Adrenal gland (tissue), 9 donors: ENCODE measurements at regions not wholly inside any gene's neighbourhood (a gene's known extent, or its start where the extent isn't known, plus 50 kb on each side); places are given as distances from the start of the nearest gene placed in this dataset.
A peak's percentile ranks its signal among the peaks of the same experiment; 100 is the strongest.

ENCODE experiments used
- DNase-seq, 7 donors: peaks; one replicate each; pipeline ENCODE4 v3.0.0-alpha.2; 2019 to 2020
- H3K27ac ChIP-seq, 5 donors: fragments of 200-600 bp; sonication (generic) in 4 of 5; 1 replicate in 3 of 5; 2 replicates in 2 of 5; pipeline versions ENCODE4 v1.5.1 to v1.8.0; 2016 to 2020; ENCODE audit warnings: mild to moderate bottlenecking in 1 of 5
- H3K27me3 ChIP-seq: fragments of 200-600 bp; 2 replicates; pipeline ENCODE4 v1.8.0; 2021
- H3K36me3 ChIP-seq, 2 donors: fragments of 200-600 bp; replicated peaks in 1 of 2; 1 replicate in 1 of 2; 2 replicates in 1 of 2; pipeline versions ENCODE4 v1.5.1 to v1.8.0; 2018 to 2022
- H3K4me1 ChIP-seq, 2 donors: fragments of 200-600 bp; replicated peaks in 1 of 2; 1 replicate in 1 of 2; 2 replicates in 1 of 2; pipeline versions ENCODE4 v1.5.1 to v1.8.0; 2018 to 2021
- H3K4me3 ChIP-seq, 4 donors: fragments of 200-600 bp; sonication (generic) in 3 of 4; one replicate each; pipeline ENCODE4 v1.5.1; 2016 to 2018
- H3K9me3 ChIP-seq, 3 donors: fragments of 200-600 bp; sonication (generic) in 1 of 3; replicated peaks in 1 of 3; 1 replicate in 2 of 3; 2 replicates in 1 of 3; pipeline versions ENCODE4 v1.5.1 to v1.8.0; 2016 to 2021
- CTCF ChIP-seq, 6 experiments: fragments of 450-650 bp in 4 of 6; fragments of 200-600 bp in 2 of 6; sonication (generic) in 1 of 6; IDR thresholded peaks; 1 replicate in 5 of 6; 2 replicates in 1 of 6; pipeline versions ENCODE4 v1.5.1 to v1.8.0; 2016 to 2021; ENCODE audit warnings: antibody characterized with exemption in 6 of 6, mild to moderate bottlenecking in 2 of 6, moderate library complexity in 1 of 6
- POLR2A ChIP-seq, 2 donors: fragments of 450-650 bp; IDR thresholded peaks; one replicate each; pipeline ENCODE4 v1.6.1; 2017; ENCODE audit warnings: antibody characterized with exemption in 2 of 2, mild to moderate bottlenecking in 2 of 2, moderate library complexity in 1 of 2
- WGBS, 4 donors: extraction: QIAGEN DNeasy Blood & Tissue Kit in 2 of 4; methylation state at CpG; one replicate each; pipeline versions ENCODE4 v1.1.5 to v1.1.7; 2013 to 2017; 5-methylcytosine and 5-hydroxymethylcytosine counted together
- intact Hi-C, 2 donors: fragments of 100-400 bp; cut with DNase I; formaldehyde crosslinking; loops; one replicate each; pipeline versions ENCODE4 v1.14.1 to v1.15.0; 2022 to 2023
- donor health status: healthy with polysubstance abuse.
- donor health status: Bipolar disorder and iron deficiency.
- donor health status: DM: yes; HTN: yes; CAD: no.
- donor health status: DM: no; HTN: no; CAD: no.
- donor health status: DM: no; HTN: no; CAD: no.

GRCh38 chr5:4857761-4858160 lies 282.4 kb upstream of the ADAMTS16 start:
- TF ChIP-seq POLR2A (IDR thresholded peaks at IDR 0.05) (no peak), CTCF (IDR thresholded peaks at IDR 0.05) (no peak)
- WGBS, 4 donors: 84 to 93% (median 91%) methylated on average over 2 of the region's 2 CpGs
- H3K27me3 ChIP-seq: no peaks in the 10 kb centered on the region
- no peak for DNase-seq
- no peaks in the 10 kb centered on the region for H3K4me1 ChIP-seq
- H3K4me3 ChIP-seq: no peak overlapping the region
- H3K36me3 ChIP-seq: no peaks in the 10 kb centered on the region
- intact Hi-C loops: no loop called here
- H3K9me3 ChIP-seq: no peaks in the 10 kb centered on the region
- no peak overlapping the region for H3K27ac ChIP-seq

GRCh38 chr5:4859500-4860235 lies 280.5 kb upstream of the ADAMTS16 start:
- H3K36me3 ChIP-seq: no peaks in the 10 kb centered on the region
- H3K4me1 ChIP-seq: no peaks in the 10 kb centered on the region
- H3K27ac ChIP-seq: no peak overlapping the region
- no peak overlapping the region for H3K4me3 ChIP-seq
- DNase-seq: no peak
- intact Hi-C loops: no loop called here
- no peak for TF ChIP-seq POLR2A (IDR thresholded peaks at IDR 0.05)
- no peak for TF ChIP-seq CTCF (IDR thresholded peaks at IDR 0.05)
- no peaks in the 10 kb centered on the region for H3K27me3 ChIP-seq
- no peaks in the 10 kb centered on the region for H3K9me3 ChIP-seq
- 65 to 70% (median 66%) methylated on average over 2 of the region's 2 CpGs for WGBS, 4 donors

- TF ChIP-seq POLR2A (IDR thresholded peaks at IDR 0.05) (no peak), CTCF (IDR thresholded peaks at IDR 0.05) (no peak)
- Histone ChIP-seq H3K4me3 (no peak overlapping the region), H3K36me3 (no peaks in the 10 kb centered on the region), H3K27me3 (no peaks in the 10 kb centered on the region), H3K27ac (no peak overlapping the region), H3K4me1 (no peaks in the 10 kb centered on the region), H3K9me3 (no peaks in the 10 kb centered on the region)
- DNase-seq: no peak
- intact Hi-C loops: no loop called here
- WGBS, 4 donors: 63 to 73% (median 69%) methylated on average over 5 of the region's 5 CpGs
Measured at GRCh38 chr5:4860631-4861030, 279.5 kb upstream of the ADAMTS16 start.

- intact Hi-C loops: no loop called here
- Histone ChIP-seq H3K4me3 (no peak overlapping the region), H3K9me3 (no peaks in the 10 kb centered on the region), H3K27me3 (no peaks in the 10 kb centered on the region), H3K36me3 (no peaks in the 10 kb centered on the region), H3K4me1 (no peaks in the 10 kb centered on the region), H3K27ac (no peak overlapping the region)
- 4 to 11% (median 7%) methylated on average over 1 of the region's 1 CpG for WGBS, 4 donors
- no peak for TF ChIP-seq POLR2A (IDR thresholded peaks at IDR 0.05)
- TF ChIP-seq CTCF (IDR thresholded peaks at IDR 0.05): peak; percentile 29 to 60 (median 45)
- DNase-seq: no peak
Measured at GRCh38 chr5:4862500-4862899, 277.6 kb upstream of the ADAMTS16 start.
